ENCODE measurements at regions not wholly inside any gene's neighbourhood (a gene's known extent, or its start where the extent isn't known, plus 50 kb on each side); places are given as distances from the start of the nearest gene placed in this dataset.

DNA sequence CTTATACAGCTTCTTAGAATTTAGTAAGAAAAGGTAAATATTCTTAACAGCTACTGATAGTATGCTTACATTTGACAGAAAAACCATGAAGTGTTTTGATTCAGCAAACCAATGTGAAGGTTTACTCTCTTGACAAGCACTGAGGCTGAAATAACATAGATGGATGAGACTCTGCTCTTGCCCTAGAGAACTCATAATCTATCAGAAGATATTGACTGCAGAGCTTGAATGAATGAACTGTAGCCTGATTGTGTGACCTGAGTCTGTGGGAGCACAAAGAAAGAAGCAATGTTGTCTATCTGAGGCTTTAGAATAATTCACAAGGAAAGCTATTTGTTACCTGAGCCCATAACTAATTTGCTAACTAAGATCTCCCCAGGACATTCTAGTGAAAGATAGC lies 1235.3 kb downstream of the OLFM4 start:
- TF ChIP-seq, protein P1, sequence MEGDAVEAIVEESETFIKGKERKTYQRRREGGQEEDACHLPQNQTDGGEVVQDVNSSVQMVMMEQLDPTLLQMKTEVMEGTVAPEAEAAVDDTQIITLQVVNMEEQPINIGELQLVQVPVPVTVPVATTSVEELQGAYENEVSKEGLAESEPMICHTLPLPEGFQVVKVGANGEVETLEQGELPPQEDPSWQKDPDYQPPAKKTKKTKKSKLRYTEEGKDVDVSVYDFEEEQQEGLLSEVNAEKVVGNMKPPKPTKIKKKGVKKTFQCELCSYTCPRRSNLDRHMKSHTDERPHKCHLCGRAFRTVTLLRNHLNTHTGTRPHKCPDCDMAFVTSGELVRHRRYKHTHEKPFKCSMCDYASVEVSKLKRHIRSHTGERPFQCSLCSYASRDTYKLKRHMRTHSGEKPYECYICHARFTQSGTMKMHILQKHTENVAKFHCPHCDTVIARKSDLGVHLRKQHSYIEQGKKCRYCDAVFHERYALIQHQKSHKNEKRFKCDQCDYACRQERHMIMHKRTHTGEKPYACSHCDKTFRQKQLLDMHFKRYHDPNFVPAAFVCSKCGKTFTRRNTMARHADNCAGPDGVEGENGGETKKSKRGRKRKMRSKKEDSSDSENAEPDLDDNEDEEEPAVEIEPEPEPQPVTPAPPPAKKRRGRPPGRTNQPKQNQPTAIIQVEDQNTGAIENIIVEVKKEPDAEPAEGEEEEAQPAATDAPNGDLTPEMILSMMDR (IDR thresholded peaks at IDR 0.05): no peak
- no peak for TF ChIP-seq POLR2A (IDR thresholded peaks at IDR 0.05)
